ENCODE measurements at regions not wholly inside any gene's neighbourhood (a gene's known extent, or its start where the extent isn't known, plus 50 kb on each side); places are given as distances from the start of the nearest gene placed in this dataset.
A peak's percentile ranks its signal among the peaks of the same experiment; 100 is the strongest.

- no peak for TF ChIP-seq CTCF (tag by site-specific recombination; IDR thresholded peaks at IDR 0.05)
- TF ChIP-seq ZSCAN18 (tag by site-specific recombination; IDR thresholded peaks at IDR 0.05): no peak
- no peak for TF ChIP-seq ZNF544 (tag by site-specific recombination; IDR thresholded peaks at IDR 0.05)
- no peak for TF ChIP-seq ZNF707 (tag by site-specific recombination; IDR thresholded peaks at IDR 0.05)
- TF ChIP-seq ZNF223 (tag by site-specific recombination; IDR thresholded peaks at IDR 0.05): peak; percentile 76; the same call in 1 of the 2 replicates
- no peak for TF ChIP-seq PRDM4 (tag by site-specific recombination; IDR thresholded peaks at IDR 0.05)
- no peak for TF ChIP-seq ZNF10 (tag by site-specific recombination; IDR thresholded peaks at IDR 0.05)
- no peak for TF ChIP-seq ZNF776 (tag by site-specific recombination; IDR thresholded peaks at IDR 0.05; ENCODE audit: borderline replicate concordance)
- no peak for TF ChIP-seq YY1 (tag by site-specific recombination; IDR thresholded peaks at IDR 0.05)
- TF ChIP-seq ZNF214 (tag by site-specific recombination; IDR thresholded peaks at IDR 0.05; ENCODE audit: borderline replicate concordance): no peak
- TF ChIP-seq HOXA7 (CRISPR knock-in tag; IDR thresholded peaks at IDR 0.05; ENCODE audit: borderline replicate concordance): no peak
- TF ChIP-seq OSR2 (tag by site-specific recombination; IDR thresholded peaks at IDR 0.05): no peak
- no peak for TF ChIP-seq SETDB1 (IDR thresholded peaks at IDR 0.05; ENCODE audit: insufficient read length, low read length)
Measured at GRCh38 chr17:77529328-77529650, 388.5 kb downstream of the SEC14L1 start.
